Left lobe of liver (tissue), 2 donors: ENCODE measurements at regions not wholly inside any gene's neighbourhood (a gene's known extent, or its start where the extent isn't known, plus 50 kb on each side); places are given as distances from the start of the nearest gene placed in this dataset.
"Not testable (repeated sequence)": the region's sequence is repeated elsewhere in the genome, so short reads cannot be mapped to it uniquely, and the experiment has no call there.

ENCODE experiments used
- ATAC-seq: fragments of 200-7000 bp; cut with Tn5 transposase; one replicate; pipeline ENCODE4 v1.9.1; 2020; ENCODE audit warnings: mild to moderate bottlenecking, moderate library complexity
- DNase-seq: peaks from one replicate; pipeline ENCODE4 v3.0.0-alpha.2; 2020; ENCODE audit warnings: low spot score
- donor health status: DM: no; HTN: no; CAD: no; lungs with moderate emphysema.
- donor health status: DM: no; HTN: yes; CAD: no.

DNA sequence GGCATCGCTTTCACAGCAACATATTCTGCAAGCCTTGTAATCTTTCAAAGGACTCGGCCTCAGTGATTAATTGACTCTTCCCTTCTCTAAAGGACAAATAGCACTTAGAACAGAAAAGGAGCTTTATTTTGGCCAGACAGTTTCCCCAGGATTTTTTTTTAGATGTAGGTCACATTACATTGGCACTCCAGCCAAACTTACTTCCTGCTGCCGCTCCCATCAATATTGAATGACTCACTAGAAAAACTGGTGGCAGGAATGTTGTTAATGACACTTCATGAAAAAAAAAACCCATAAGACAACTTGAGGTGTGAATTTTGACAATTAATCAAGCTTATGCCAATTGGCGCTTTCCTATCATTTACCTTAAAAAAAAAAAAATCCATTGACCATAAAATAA is 432.6 kb downstream of the TOX3 start:
- no peak for ATAC-seq
- no peak for DNase-seq

DNA sequence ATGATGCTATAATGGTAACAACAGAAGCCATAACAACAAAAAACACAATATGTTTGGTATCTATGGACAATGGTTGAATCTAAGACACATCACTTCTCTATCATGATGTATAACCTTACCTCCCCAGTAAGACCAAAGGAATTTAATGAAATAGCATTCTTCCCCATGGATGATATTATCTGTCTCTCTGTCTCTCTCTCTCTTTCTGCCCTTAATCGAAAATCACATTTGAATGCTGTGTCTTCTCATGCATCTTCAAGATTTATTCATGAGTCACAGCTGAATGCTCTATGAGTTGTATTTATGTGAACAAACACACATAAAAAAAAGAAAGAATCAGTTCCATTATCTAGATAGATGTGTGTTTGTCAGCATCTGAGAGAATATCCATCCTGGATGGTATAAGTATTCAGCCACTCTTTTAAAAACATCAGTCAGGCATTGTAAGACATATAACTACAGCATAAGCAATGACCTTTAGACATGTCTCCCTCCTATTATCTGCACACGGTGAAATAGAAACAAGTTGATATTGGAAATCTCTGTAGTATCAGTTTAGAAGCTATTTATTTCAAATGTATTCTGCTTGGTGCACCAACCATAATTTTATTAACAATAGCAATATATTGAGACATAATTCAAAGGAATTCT is 433.3 kb downstream of the TOX3 start:
- no peak for DNase-seq
- ATAC-seq = no peak

DNA sequence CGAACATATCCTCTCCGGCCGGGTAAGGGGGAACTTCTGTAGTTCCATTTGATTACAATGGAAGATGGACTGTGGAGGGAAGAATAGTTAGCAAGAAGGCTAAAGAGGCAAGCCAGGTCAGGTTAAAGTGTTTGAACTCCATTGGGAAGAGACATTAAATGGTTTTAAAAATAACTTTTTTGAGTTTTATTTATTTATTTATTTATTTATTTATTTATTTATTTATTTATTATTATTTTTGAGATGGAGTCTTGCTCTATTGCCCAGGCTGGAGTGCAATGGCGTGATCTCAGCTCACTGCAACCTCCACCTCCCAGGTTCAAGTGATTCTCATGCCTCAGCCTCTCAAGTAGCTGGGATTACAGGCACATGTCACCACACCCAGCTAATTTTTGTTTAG is 441.9 kb downstream of the TOX3 start:
- ATAC-seq, DNase-seq: not testable (repeated sequence)

DNA sequence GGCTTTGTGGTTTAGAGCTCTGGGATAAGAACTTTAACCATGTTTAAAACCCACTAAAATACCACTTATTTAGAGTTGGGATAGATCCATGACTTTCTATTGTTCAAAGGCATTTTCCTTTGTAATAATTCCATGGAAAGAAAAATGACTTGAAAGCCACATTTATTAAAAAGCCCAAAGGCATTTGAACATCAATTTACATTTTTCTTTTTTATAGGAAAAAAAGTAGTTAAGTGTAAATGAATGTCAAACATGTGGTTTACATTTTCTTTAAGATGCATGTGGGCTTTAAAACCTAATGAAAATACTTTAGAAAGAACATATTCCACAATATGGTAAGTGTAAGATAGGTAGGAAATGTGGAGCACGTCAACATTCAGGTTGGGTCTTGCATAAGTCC is 443.2 kb downstream of the TOX3 start:
- ATAC-seq = no peak

DNA sequence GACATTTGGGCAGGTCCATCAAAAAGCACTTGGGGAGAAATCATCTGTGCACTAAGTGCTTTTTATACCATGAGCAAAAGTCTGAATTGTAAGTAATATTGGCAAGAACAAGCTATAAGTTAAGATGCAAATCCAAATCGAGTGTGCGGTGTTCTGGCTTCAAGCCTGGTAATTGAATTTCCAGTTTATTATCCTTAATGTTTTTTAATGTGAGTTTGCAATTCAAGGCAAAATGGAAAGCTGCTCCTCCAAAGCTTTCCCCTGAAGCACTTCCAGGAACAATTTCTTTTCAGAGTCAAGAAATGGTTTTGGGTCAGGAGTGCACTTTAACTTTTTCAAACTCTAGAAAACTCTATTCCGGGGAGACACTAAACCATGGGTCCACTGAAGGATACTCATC is 445.7 kb downstream of the TOX3 start:
- ATAC-seq (no peak), DNase-seq (no peak)

More for the DNA sequence above, 443.2 kb downstream of the TOX3 start:
- no peak for DNase-seq

DNA sequence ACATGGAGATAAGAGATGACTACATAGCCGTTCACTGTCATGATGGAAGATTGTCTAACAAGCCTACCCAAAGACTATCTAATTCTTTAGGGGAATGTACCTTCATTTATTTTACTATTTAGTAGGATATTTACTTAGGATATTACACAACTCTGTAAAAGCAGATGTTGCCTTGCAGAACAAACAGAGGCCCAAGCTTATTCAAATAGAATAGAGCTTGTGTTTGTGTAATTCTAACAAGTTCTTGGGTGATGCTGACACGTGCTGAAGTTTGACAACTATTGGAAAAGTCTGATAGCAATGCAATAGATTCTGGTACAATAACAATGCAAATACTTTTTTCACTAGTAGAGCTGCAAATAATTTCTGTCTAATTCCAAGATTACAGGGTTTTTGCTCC is 447.6 kb downstream of the TOX3 start:
- ATAC-seq = peak; percentile 72

DNA sequence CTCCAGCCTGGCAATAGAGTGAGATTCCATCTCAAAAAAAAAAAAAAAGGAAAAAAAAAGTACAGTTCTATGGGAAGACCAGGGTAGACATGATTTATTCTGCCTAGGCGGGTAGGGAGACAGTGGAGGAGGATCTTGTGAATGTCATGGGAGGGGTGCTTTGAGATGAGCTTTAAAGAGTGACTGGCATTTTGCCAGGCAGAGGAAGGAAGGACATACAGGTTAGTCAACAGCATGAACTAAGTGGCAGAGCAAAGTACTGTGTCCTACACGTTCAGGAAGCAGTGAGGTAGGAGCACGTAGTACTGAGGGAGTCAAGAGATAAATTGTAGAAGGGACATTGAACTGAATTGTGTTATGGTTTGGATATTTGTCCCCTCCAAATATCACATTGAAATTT is 451.5 kb downstream of the TOX3 start:
- DNase-seq = no peak
- ATAC-seq = no peak

More for the DNA sequence above, 447.6 kb downstream of the TOX3 start:
- no peak for DNase-seq

DNA sequence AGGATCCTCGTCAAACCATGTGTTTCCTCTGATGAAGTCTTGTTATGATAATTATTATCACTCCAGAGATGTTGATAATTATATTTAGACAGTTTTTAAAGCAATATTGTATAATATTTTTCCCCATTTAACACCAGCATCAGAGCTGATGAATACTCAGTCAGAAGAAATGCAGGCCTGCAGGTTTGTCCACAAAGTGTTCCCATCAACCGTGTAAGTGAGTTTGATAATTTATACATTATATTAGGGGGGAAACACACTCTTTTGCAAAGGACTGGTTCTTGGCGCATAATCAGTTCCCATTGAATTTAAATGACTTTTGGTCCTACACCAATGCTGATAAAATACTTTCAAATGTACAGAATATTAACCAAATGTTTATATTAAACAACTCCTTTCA is 454.8 kb downstream of the TOX3 start:
- ATAC-seq (no peak), DNase-seq (no peak)

DNA sequence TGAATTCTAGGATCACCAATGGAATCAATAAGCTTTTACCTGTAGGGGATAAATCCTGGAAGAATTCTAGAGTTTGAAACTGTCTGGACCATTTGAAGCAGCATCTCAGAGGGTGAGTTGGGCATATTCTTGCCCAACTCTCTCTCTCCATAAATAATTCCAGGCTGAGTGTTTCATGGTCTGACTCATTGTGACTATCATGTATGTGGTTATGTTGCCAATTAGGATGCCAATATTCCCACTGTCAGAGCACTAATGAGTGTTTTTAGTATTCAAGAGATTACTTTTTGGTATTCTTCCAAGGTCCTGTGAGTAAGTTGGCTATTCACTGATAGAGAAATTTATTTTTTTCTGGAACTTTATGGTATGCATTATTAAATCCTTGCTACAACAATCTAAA is 456.9 kb downstream of the TOX3 start:
- no peak for ATAC-seq
- DNase-seq = no peak

DNA sequence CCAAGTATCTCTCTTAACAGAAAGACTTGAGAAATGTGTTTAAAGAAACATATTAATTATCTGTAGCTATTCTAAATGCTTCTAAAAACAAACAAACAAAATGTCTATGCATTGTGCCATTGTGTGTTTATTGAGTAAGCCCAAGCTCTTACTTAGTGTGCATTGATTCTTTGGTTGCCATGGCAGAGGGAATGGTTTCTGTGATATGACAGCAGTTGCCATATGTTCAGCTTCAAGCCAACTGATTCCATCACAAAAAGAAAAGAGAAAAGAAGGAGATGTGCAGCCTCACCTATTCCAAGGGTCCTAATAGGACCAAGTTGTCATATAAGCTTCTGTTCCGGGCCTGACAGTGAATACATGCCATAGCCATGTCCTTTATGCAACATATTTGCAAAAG is 457.5 kb downstream of the TOX3 start:
- no peak for DNase-seq
- ATAC-seq = no peak

DNA sequence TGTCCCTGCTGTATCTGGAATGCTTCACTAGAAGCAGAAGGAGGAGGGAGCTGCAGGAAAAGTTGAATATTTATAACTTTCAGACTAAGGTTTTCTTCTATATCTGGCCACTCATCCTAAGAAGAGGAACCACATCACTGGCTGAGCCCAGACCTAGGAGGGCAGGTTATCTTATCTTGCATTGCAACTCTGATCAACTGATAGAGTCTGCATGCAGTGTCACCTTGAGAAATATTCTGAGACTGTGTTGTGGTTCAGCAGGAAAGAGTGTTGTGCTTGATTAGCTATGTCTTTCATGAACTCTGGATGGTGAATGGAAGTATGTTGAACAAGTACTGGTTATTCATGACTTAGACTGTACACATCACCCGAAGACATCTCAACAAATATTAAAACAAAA is 460.0 kb downstream of the TOX3 start:
- no peak for DNase-seq
- no peak for ATAC-seq

DNA sequence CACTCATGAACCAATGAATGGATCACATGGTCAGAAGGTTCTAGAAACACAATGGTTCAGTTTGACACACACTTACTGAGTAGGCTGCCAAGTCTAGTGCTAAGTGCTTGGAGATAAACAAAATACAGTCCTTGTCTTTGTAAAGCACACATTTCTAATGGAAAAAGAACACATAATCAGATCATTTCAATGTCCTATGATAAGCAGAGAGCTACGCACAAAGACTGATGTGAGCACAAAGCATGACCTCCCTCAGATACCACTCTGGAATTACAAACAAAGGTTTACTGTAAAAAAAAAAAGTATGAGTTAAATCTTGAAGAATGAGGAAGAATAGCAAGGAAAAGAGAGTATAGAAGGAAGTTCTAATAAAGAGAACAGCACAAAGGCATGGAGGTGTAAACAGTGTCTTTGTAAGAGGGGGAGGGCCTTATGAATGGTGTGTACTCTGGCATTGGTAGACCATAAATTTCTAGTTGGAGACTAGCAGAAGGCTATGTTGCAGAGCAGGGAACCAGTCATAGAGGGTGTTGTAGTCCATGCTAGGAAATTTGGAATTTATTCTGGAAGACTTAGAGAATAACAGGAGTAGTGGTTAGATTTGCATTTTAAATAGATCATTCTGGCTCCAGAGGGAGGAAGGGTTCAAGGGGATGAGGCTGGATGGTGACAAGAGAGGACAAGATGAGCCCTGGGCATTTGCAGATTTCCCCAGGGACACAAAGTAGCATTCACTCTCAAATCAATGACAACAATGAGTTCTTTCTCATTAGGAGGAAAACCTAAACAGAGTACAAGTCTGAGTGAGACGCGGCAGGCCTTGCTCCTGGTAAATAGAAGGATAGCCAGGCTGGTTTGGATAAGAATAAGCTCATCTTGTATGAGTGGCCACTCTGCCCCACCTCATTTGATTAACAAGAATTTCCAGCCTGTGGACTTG is 468.0 kb downstream of the TOX3 start:
- DNase-seq (no peak), ATAC-seq (no peak)

DNA sequence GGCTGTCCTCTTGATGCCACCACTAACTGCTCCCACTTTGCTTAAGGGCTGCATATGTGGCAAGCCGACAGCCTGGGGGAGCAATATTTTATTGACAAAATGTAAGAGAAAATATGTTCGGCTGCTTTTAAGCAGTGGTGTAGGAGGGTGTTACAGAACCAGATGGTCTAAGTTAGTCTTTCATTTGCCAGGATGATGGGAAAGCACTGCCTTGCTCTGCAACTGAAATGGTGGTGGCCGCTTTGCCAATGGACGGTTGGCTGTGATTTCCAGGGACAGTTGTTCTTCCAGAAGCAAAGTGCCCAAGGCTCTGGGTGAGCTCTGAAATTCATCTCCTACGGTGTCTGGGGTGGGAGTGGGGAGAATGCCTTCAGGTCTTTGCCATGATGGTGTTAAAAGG is 469.3 kb downstream of the TOX3 start:
- ATAC-seq (no peak), DNase-seq (no peak)

DNA sequence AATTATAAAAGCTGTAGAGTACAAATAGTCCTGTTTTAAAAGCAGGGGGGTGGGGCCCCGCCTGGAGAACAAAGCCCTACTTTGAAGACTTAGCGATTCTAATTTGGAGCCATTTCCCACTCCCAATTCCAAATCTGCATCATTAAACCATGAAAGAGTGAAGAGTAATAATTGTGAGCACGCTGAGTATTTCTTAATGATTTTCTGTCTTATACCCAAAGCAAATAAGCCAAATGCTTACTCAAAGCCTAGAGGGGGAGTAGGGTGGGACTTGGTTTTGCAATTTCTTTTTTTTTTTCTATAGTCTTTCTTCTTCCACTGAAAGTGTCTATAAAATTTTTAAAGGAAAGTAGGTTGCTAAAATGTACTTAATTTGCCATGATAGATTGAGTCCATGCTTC is 470.1 kb downstream of the TOX3 start:
- ATAC-seq (no peak), DNase-seq (no peak)

DNA sequence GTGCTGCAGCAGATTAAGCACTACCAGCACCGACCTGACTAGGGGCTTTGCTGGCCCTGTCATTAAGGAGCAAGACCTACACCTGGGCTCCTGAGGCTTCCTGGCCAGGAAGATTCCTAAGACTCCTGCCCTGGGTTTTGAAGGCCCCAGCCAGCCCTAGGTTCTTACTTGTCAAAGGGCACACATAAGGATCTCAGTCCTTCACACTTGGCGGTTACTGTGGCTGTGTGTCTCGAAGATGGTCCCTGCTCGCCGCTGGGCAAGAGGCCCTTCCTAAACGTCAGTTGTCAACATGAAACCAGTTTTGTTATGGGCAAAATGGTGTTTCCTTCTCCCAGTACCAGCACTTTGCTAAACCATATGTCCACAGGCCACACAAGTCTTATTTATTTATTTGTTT is 470.6 kb downstream of the TOX3 start:
- no peak for DNase-seq
- ATAC-seq = no peak

DNA sequence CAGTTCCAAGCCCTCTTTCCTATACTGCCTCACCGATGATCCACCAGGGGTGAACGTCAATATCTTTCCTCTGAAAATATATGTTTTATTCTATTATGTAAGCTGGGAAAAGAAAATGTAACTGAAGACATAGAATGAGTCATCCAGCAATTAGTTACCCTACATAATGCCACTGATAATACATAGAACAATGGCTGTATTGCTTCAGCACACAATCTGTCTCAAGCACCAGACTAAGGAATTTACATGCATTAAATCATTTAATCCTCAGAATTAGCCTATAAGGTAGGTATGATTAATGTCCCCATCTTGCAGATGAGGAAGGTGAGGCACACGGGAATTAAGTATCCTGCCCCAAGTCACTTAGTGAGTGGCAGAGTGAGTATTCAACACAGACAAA is 472.8 kb downstream of the TOX3 start:
- DNase-seq (no peak), ATAC-seq (no peak)

DNA sequence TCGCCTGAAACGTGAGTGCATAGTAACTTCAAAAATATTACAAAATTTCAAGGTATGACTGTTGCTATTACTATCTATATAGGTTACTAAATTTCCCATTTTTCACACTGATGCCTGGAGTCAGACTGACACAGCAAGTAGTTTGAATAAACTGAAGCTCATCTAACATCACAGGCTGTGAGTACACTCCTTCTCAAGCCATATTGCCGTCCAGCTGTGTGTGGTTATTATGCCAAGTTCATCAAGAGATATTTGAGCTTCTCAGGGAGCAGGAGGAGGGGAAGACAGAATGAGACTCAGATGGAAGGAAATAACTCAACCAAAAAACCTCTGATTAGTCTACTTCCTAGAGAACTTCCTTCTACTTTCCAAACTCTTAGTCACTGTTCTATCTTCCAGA is 473.9 kb downstream of the TOX3 start:
- no peak for DNase-seq

DNA sequence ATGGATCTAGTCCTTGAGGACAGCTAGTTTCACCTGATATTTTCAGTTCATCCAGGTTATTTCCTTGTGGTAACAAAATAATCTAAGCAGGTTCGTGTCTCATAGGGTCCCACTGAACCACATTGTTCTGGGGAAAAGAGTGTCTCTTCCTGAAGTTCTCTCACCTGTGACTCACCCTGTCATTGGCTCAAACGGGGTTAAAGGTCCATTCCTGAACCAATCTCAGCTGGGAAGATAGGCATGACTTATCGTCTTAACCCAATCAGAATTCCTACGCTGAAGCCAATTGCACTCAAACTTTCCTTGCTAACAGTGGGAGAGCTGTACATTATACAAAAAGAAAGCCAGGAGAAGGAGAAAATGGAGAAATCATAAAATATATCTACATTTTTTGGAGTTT is 475.8 kb downstream of the TOX3 start:
- DNase-seq = no peak
- ATAC-seq = no peak

More for the DNA sequence above, 473.9 kb downstream of the TOX3 start:
- ATAC-seq = no peak

DNA sequence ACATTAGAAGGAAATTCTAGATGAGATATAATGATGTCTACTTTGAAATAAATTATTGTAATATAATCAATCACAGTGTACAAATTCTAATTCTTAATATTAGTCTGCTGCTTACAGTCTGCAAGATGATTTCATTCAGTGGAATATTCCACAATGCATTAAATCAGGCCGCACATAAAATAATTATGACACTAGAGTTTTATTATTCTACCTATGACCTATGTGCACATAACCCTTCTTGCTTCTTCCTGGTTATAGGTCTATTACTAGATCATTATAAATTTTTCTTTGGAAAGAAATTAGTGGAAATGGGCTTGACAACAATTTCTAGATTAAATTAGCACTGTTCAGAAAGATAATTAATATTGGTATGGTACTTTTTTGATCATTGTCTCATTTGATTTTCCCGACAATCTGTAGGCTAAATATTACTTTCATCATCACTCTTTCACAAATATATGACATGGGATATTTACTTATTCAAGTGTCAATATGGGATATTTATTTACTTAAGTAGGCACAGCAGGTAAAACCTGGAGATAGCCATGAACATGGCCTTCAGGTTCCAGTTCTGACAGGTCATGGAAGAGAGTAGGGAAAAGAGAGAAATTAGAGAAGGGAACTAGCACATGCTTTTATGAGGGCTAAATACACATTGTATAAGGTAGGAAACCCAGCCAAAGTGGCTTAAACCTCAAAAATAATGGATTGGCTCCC is 476.4 kb downstream of the TOX3 start:
- ATAC-seq = no peak
- no peak for DNase-seq

DNA sequence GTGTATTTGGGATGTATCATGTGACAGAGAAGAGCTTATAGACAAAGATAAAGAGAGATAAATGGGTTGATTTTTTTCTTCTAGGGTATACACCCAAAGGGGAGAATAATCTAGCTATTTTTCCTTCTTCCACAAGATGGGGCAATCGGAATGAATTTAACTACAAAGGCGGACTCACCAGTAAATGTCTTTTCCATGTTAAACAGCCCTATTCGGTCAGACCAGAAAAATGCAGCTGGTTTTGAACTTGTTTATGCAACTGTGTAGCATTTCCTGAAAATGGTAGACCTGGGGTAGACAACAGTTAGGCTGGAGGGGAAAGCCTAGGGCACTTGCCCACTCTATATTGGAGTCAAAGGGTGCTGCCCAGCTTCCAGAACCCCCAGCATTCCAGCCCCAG is 477.1 kb downstream of the TOX3 start:
- DNase-seq = no peak
- peak; percentile 65 for ATAC-seq

DNA sequence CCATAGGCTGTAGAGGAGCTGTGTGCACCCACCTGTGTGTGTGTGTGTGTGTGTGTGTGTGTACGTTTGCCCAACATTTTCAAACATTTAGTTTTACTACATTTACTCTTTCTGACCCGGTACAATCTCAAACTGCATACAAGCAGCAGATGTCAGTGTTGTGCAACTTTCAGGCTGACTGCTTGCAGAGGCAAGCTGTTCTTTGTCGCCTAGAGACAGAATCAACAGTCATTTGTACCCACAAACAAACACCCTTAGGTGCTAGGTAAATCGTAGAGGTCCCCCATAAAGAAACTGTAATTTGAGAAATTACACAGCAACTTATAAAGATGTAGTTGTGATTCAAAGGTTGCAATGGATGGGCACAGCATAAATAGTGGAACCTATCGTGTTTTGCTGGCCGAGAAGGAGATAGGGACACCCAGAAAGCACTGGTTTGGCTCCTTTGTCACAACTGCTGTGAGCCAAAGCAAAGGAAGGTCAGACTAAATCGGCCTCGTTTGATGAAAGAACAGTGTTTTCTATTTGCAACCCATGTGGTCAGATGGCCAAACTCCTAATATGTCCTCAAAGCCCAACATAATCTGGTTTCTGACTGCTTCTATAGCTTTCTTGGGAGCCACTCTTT is 478.4 kb downstream of the TOX3 start:
- peak; percentile 95 for ATAC-seq

More for the DNA sequence above, 478.4 kb downstream of the TOX3 start:
- no peak for DNase-seq
